ENCODE measurements at regions not wholly inside any gene's neighbourhood (a gene's known extent, or its start where the extent isn't known, plus 50 kb on each side); places are given as distances from the start of the nearest gene placed in this dataset.

GRCh38 chr7:131623154-131623553 is 66.7 kb upstream of the PODXL start:
- Histone ChIP-seq H3K4me3 (ENCODE audit: low read depth in 2 of 2, low read length in 1 of 2) (no peak overlapping the region), H3K4me1 (ENCODE audit: control insufficient read depth in 1 of 2, insufficient read depth in 2 of 2, low read depth in 1 of 2, low read length in 1 of 2) (peaks cover 27 to 48% of the 10 kb centered on the region in 2 experiments; a peak in 3 of 4 replicates), H3K9me3 (no peaks in the 10 kb centered on the region), H3K36me3 (replicated peaks in 1 of 2; ENCODE audit: control insufficient read depth in 1 of 2, insufficient read depth in 2 of 2, low read length in 1 of 2) (no peaks in the 10 kb centered on the region), H3K4me2 (no peak overlapping the region), H3K9me2 (no peaks in the 10 kb centered on the region), H4K20me1 (ENCODE audit: insufficient read depth) (no peaks in the 10 kb centered on the region), H3F3A (replicated peaks; ENCODE audit: insufficient read depth) (peaks cover 49% of the 10 kb centered on the region), H3K9ac (no peak overlapping the region), H3K79me2 (ENCODE audit: insufficient read depth) (peaks cover 3% of the 10 kb centered on the region; the same call in 1 of the 2 replicates), H3K27ac (ENCODE audit: low read depth in 2 of 2, low read length in 1 of 2) (no peak overlapping the region), H2AFZ (ENCODE audit: low read depth) (no peak overlapping the region), H3K27me3 (ENCODE audit: insufficient read depth) (no peaks in the 10 kb centered on the region)
- WGBS (ENCODE audit: low lambda C conversion rate), result 97% methylated on average over 7 of the region's 10 CpGs
- POLR2A ChIA-PET, result no interaction called here
- CTCF ChIA-PET, result interaction anchor here (0.8 to 2.1 kb wide), 4 partner anchors 10 to 110 kb away, joined by 3 to 6 read pairs (median 4); no protein-coding TSS in a partner anchor
- TF ChIP-seq USF2 (IDR thresholded peaks at IDR 0.05; ENCODE audit: borderline replicate concordance, low read depth, low read length) (no peak), USF1 (IDR thresholded peaks at IDR 0.05; ENCODE audit: borderline replicate concordance, low read depth) (no peak), TEAD4 (IDR thresholded peaks at IDR 0.05; ENCODE audit: borderline replicate concordance, insufficient read depth) (no peak), RCOR1 (IDR thresholded peaks at IDR 0.05; ENCODE audit: low read length) (no peak), CTCF (IDR thresholded peaks at IDR 0.05) (no peak), SIN3A (IDR thresholded peaks at IDR 0.05; ENCODE audit: borderline replicate concordance, low read depth, low read length) (no peak), FOSL2 (IDR thresholded peaks at IDR 0.05; ENCODE audit: borderline replicate concordance, low read depth) (no peak), GATA2 (CRISPR knock-in tag; IDR thresholded peaks at IDR 0.05) (no peak), TCF12 (IDR thresholded peaks at IDR 0.05) (no peak), EP300 (IDR thresholded peaks at IDR 0.05; ENCODE audit: borderline replicate concordance in 1 of 2, low read depth in 1 of 2, low read length in 1 of 2) (no peak), MXI1 (IDR thresholded peaks at IDR 0.05; ENCODE audit: low read depth, low read length) (no peak), GABPA (IDR thresholded peaks at IDR 0.05; ENCODE audit: low read depth) (no peak), IRF3 (IDR thresholded peaks at IDR 0.05; ENCODE audit: low read depth, low read length) (no peak), MAX (IDR thresholded peaks at IDR 0.05; ENCODE audit: low read depth) (no peak), ELF1 (IDR thresholded peaks at IDR 0.05) (no peak)
- DNase-seq, result no peak

All from SK-N-SH (cell line).